ENCODE measurements at regions not wholly inside any gene's neighbourhood (a gene's known extent, or its start where the extent isn't known, plus 50 kb on each side); places are given as distances from the start of the nearest gene placed in this dataset.

- TF ChIP-seq POLR2A (IDR thresholded peaks at IDR 0.05; ENCODE audit: low read length) (no peak), GATA1 (IDR thresholded peaks at IDR 0.05; ENCODE audit: low read depth, low read length) (no peak)
Observed at GRCh38 chr20:46800409-46800804, 91.0 kb downstream of the SLC2A10 start.
